ENCODE measurements at regions not wholly inside any gene's neighbourhood (a gene's known extent, or its start where the extent isn't known, plus 50 kb on each side); places are given as distances from the start of the nearest gene placed in this dataset.

- DNase-seq: no peak
- H3K36me3 ChIP-seq (replicated peaks in 1 of 2; ENCODE audit: control insufficient read depth in 1 of 2, insufficient read depth in 2 of 2, low read length in 2 of 2): no peaks in the 10 kb centered on the region
- Mint-ChIP-seq H3K36me3 (no peaks in the 10 kb centered on the region), H3K4me3 (no peak overlapping the region), H3K27ac (no peak overlapping the region), H3K27me3 (ENCODE audit: low read depth in 3 of 3) (no peaks in the 10 kb centered on the region), H3K9me3 (no peaks in the 10 kb centered on the region), H3K4me1 (no peaks in the 10 kb centered on the region)
- H3K27me3 ChIP-seq (ENCODE audit: control insufficient read depth in 2 of 2, insufficient read depth in 2 of 2, low read length in 2 of 2): no peaks in the 10 kb centered on the region
- H4K20me1 ChIP-seq (ENCODE audit: insufficient read depth, low read length): no peaks in the 10 kb centered on the region
- no peak overlapping the region for H3K4me2 ChIP-seq (replicated peaks; ENCODE audit: extremely low read depth, low read length, poor library complexity, severe bottlenecking)
- H3K79me2 ChIP-seq (ENCODE audit: insufficient read depth, low read length): no peaks in the 10 kb centered on the region
- H3K4me3 ChIP-seq (replicated peaks in 1 of 3; ENCODE audit: low read depth in 2 of 3, low read length in 3 of 3): no peak overlapping the region
- no peak overlapping the region for H2AFZ ChIP-seq (ENCODE audit: insufficient read depth, low read depth, low read length, poor library complexity, severe bottlenecking)
- H3K9ac ChIP-seq (ENCODE audit: insufficient read depth, low read length, poor library complexity, severe bottlenecking): no peak overlapping the region
- no peak overlapping the region for H3K27ac ChIP-seq (ENCODE audit: low read depth in 1 of 2, low read length in 2 of 2)
- no peaks in the 10 kb centered on the region for H3K9me3 ChIP-seq (replicated peaks in 1 of 2; ENCODE audit: control insufficient read depth in 1 of 2, insufficient read depth in 1 of 2, low read length in 2 of 2)
- intact Hi-C loops (cut with micrococcal nuclease): no loop called here
- no peak for TF ChIP-seq CTCF (IDR thresholded peaks at IDR 0.05)
- no peaks in the 10 kb centered on the region for H3K4me1 ChIP-seq (ENCODE audit: control insufficient read depth in 1 of 2, insufficient read depth in 2 of 2, low read length in 2 of 2)
Measured at GRCh38 chr2:187912950-187913349, 358.7 kb upstream of the TFPI start.

- Mint-ChIP-seq H3K27ac (peak overlapping the region in 1 of 7 donors; percentile 21), H3K27me3 (ENCODE audit: low read depth in 3 of 3) (no peaks in the 10 kb centered on the region), H3K4me3 (no peak overlapping the region), H3K4me1 (no peaks in the 10 kb centered on the region), H3K36me3 (no peaks in the 10 kb centered on the region), H3K9me3 (peaks cover 0 to 3% (median 0%) of the 10 kb centered on the region in 7 donors)
- Histone ChIP-seq H3K36me3 (replicated peaks in 1 of 2; ENCODE audit: control insufficient read depth in 1 of 2, insufficient read depth in 2 of 2, low read length in 2 of 2) (no peaks in the 10 kb centered on the region), H4K20me1 (ENCODE audit: insufficient read depth, low read length) (no peaks in the 10 kb centered on the region), H3K79me2 (ENCODE audit: insufficient read depth, low read length) (no peaks in the 10 kb centered on the region), H2AFZ (ENCODE audit: insufficient read depth, low read depth, low read length, poor library complexity, severe bottlenecking) (no peak overlapping the region), H3K27me3 (ENCODE audit: control insufficient read depth in 2 of 2, insufficient read depth in 2 of 2, low read length in 2 of 2) (no peaks in the 10 kb centered on the region), H3K9ac (ENCODE audit: insufficient read depth, low read length, poor library complexity, severe bottlenecking) (no peak overlapping the region), H3K4me1 (ENCODE audit: control insufficient read depth in 1 of 2, insufficient read depth in 2 of 2, low read length in 2 of 2) (no peaks in the 10 kb centered on the region), H3K27ac (ENCODE audit: low read depth in 1 of 2, low read length in 2 of 2) (no peak overlapping the region), H3K4me2 (replicated peaks; ENCODE audit: extremely low read depth, low read length, poor library complexity, severe bottlenecking) (no peak overlapping the region), H3K4me3 (replicated peaks in 1 of 3; ENCODE audit: low read depth in 2 of 3, low read length in 3 of 3) (no peak overlapping the region), H3K9me3 (replicated peaks in 1 of 2; ENCODE audit: control insufficient read depth in 1 of 2, insufficient read depth in 1 of 2, low read length in 2 of 2) (no peaks in the 10 kb centered on the region)
- no peak for DNase-seq
- TF ChIP-seq CTCF (IDR thresholded peaks at IDR 0.05): no peak
- WGBS (ENCODE audit: insufficient coverage): 90% methylated on average over 4 of the region's 4 CpGs
- intact Hi-C loops (cut with micrococcal nuclease): no loop called here
Measured at GRCh38 chr2:187915810-187916209, 361.6 kb upstream of the TFPI start.

Measured in CD14-positive monocyte (primary cell).